Fibroblast of mammary gland (primary cell): ENCODE measurements at regions not wholly inside any gene's neighbourhood (a gene's known extent, or its start where the extent isn't known, plus 50 kb on each side); places are given as distances from the start of the nearest gene placed in this dataset.
"Not testable (repeated sequence)": the region's sequence is repeated elsewhere in the genome, so short reads cannot be mapped to it uniquely, and the experiment has no call there.

ENCODE experiments used
- DNase-seq: peaks from one replicate; pipeline ENCODE4 v3.0.0-alpha.2; 2010; ENCODE audit warnings: low read depth
- H3K4me3 ChIP-seq: 2 replicates; pipeline ENCODE4 v1.5.1; 2011; ENCODE audit warnings: low read depth, mild to moderate bottlenecking, low read length, moderate library complexity; ENCODE audit not compliant: control insufficient read depth
- TF ChIP-seq, protein P1 (sequence below): conservative IDR thresholded peaks from 2 replicates; pipeline ENCODE4 v1.5.1; 2011; ENCODE audit warnings: low read depth, low read length, inconsistent platforms; ENCODE audit not compliant: control insufficient read depth, insufficient read depth

DNA sequence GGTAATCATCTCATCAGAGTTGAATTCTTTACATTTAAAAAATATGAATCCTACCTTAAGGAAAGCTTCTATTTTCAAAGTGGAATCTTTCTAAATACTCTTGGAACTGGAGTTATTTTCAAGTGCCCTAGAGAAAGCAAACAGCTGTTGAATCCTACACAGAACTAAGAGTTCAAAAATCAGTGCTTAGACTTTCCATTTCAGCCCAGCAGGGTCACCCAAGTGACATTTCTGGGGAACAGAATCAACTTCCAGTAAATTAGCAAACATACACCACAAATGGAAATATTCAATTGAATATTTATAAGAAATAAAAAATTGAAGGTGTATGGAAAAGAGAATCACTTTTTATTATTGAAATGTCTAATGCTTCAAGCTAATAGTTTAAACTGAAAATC lies 427.7 kb upstream of the NOX3 start:
- no peak for DNase-seq
- no peak overlapping the region for H3K4me3 ChIP-seq
- TF ChIP-seq, protein P1, sequence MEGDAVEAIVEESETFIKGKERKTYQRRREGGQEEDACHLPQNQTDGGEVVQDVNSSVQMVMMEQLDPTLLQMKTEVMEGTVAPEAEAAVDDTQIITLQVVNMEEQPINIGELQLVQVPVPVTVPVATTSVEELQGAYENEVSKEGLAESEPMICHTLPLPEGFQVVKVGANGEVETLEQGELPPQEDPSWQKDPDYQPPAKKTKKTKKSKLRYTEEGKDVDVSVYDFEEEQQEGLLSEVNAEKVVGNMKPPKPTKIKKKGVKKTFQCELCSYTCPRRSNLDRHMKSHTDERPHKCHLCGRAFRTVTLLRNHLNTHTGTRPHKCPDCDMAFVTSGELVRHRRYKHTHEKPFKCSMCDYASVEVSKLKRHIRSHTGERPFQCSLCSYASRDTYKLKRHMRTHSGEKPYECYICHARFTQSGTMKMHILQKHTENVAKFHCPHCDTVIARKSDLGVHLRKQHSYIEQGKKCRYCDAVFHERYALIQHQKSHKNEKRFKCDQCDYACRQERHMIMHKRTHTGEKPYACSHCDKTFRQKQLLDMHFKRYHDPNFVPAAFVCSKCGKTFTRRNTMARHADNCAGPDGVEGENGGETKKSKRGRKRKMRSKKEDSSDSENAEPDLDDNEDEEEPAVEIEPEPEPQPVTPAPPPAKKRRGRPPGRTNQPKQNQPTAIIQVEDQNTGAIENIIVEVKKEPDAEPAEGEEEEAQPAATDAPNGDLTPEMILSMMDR = no peak

DNA sequence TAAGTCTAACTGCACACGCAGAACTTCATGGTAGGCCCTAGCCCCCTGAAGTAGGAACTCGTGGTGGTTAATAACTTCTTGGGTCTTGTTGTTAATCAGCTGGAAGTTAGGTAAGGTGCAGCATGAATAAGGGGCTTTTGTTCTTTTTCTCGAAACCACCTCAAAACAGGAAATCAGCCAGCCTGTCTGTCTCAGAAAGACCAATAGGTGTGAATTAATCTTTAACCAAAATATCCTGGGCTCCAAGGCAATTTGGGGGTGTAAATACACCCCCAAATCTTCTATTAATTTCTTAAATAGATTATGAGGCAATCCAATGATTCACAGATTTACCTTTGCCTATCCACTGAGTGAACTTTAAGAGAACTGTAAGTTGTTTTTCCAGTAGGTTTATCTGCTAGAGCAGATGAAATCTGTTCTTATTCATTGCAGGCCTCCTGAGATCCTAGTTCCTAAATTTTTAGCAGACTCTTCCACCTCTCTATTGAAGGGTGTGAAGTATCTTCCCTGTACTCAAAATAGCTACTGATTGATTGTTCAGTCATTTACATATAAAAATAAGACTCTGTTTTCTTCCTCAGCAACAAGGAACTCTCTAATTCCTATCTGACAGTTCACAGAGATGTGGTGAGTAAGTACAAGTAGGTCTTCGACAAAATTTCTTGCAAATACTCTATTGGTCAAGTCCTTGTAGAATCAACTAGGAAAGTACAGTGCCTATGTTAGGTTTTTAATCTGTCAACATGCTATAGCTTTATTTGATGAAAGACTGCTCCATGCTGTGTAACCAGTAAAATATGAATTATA lies 427.1 kb upstream of the NOX3 start:
- DNase-seq = no peak
- H3K4me3 ChIP-seq = no peak overlapping the region
- TF ChIP-seq, protein P1 = no peak

DNA sequence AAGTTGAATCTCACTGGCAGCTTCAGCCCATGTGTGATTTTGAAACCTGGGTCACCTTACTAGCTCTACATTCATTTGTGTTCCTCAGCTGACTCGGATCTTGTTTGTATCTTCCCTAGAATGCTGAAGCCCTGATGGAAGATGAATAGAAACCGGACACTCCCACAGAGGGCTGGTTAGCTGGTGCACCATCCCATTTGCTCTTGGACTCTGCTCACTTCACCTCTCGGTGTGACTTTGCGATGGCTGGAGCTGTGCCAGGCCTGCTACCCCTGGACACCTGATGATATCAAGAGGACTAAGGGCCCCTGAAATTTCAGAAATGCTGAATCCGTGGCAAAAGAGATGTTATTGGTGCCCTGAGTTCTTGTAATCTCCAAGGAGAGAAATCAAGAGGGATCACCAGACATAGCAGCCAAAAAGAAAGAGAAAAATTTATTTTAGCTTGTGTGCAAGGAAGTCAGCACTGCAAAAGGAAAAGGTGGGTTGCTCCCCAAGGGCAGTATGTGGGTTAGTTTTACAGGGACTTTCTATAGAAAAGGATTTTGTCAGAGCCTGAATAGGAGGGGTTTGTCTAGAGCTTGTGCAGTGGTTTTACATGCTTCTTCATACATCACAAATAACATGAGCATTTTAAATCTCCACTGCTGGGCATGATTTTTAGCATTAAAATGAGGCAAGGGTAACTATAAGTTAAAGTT lies 426.3 kb upstream of the NOX3 start:
- TF ChIP-seq, protein P1 = no peak
- DNase-seq = no peak
- no peak overlapping the region for H3K4me3 ChIP-seq

DNA sequence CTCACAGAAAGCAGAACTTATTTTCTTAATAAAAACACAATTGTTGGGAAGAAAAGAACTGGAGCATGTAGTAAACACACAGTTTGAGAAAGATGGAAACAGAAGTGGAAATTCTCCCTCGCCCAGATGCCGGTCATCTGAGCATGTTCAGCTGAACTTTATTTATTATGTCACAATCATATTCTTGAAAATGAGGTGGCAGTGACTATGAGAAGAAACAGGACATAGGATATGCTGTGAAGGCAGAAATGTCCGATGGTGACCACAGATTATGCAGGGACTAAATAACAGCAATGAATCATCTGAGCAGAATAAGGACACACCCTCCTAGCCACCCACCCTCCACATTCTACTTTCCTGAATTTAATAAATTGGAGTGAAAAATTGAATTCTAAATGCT lies 425.3 kb upstream of the NOX3 start:
- DNase-seq = peak; percentile 30
- TF ChIP-seq, protein P1 = no peak
- H3K4me3 ChIP-seq = no peak overlapping the region

DNA sequence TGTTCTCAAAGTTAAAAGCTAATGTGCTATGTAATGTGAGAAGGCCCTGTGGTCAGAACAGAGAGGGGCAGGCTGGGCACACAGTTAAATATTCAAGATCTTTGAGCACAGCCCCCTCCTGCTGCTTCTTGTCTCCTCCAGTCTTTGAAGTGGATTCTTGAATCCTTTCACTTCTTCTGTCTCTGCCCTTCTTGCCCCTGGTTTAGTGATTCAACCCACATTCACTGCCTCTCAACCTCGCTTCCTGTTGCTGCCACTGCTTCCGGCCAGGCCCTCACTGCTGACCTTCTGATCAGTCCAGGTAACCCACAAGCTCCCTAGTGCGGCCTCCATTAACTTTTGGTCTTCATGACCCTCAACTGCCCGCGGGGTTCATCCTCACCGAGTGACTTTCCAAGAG lies 417.3 kb upstream of the NOX3 start:
- TF ChIP-seq, protein P1 = no peak
- no peak for DNase-seq
- no peak overlapping the region for H3K4me3 ChIP-seq

DNA sequence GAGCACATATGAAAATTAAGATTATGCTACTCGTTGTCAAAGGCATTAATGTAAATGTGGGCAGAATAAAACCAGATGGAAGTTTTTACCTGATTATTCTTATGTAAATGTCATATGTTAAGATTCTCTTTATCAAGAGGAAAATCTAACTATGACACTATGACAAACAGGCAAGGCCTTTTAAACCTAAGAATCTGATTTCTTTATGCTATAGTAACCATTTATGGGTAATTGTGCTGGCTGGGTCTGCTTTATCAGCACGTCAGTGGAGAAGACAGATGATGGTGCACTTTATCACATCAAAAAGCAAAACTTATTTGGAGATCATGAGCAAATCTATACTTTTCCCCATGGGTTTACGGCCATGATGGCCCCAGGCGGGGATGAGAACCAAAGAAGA lies 412.0 kb upstream of the NOX3 start:
- H3K4me3 ChIP-seq = no peak overlapping the region
- no peak for DNase-seq
- TF ChIP-seq, protein P1 = no peak

DNA sequence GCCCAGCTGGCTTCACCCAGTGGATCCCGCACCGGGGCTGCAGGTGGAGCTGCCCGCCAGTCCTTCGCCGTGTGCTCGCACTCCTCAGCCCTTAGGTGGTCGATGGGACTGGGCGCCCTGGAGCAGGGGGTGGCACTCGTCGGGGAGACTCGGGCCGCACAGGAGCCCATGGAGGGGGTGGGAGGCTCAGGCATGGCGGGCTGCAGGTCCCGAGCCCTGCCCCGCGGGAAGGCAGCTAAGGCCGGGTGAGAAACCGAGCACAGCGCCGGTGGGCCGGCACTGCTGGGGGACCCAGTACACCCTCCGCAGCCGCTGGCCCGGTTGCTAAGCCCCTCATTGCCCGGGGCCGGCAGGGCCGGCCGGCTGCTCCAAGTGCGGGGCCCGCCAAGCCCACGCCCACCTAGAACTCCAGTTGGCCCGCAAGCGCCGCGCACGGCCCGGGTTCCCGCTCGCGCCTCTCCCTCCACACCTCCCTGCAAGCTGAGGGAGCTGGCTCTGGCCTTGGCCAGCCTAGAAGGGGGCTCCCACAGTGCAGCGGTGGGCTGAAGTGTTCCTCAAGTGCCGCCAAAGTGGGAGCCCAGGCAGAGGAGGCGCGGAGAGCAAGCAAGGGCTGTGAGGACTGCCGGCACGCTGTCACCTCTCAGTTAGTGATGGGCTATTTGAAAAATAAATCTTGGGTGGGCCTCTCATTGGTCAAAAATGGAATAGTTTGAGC lies 411.2 kb upstream of the NOX3 start:
- not testable (repeated sequence) for H3K4me3 ChIP-seq, DNase-seq
